Esophagus squamous epithelium (tissue), 4 donors: ENCODE measurements at regions not wholly inside any gene's neighbourhood (a gene's known extent, or its start where the extent isn't known, plus 50 kb on each side); places are given as distances from the start of the nearest gene placed in this dataset.

ENCODE experiments used
- POLR2A ChIP-seq, 4 donors: fragments of 450-650 bp; IDR thresholded peaks; one replicate each; pipeline ENCODE4 v1.6.1; 2017; ENCODE audit warnings: antibody characterized with exemption in 4 of 4, mild to moderate bottlenecking in 4 of 4, moderate library complexity in 3 of 4
- TF ChIP-seq, protein P1 (sequence below), 6 experiments: fragments of 450-650 bp in 4 of 6; fragments of 200-600 bp in 2 of 6; sonication (generic) in 2 of 6; IDR thresholded peaks; one replicate each; pipeline ENCODE4 v1.5.1; 2016 to 2019; ENCODE audit warnings: antibody characterized with exemption in 6 of 6, mild to moderate bottlenecking in 4 of 6, moderate library complexity in 4 of 6

DNA sequence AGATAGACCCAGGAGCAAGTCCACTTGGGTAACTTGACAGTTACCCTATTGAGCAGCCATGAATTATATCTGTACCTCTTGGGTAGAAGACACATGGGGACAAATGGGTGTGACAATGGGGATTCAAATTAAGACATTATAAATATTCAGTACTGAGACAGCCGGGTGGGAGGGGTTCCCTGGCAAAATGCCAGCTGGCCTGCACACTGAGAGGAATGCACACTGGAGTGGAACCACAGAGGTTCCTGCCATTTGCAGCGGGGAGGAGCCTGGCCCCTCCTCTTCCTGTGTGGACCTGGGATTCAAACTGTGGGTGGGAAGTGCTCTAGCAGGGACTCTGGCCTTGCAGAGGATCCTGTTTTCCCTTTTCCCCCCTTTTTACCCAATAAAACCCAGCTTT, 118.7 kb upstream of the CDKN3 start:
- TF ChIP-seq, protein P1, sequence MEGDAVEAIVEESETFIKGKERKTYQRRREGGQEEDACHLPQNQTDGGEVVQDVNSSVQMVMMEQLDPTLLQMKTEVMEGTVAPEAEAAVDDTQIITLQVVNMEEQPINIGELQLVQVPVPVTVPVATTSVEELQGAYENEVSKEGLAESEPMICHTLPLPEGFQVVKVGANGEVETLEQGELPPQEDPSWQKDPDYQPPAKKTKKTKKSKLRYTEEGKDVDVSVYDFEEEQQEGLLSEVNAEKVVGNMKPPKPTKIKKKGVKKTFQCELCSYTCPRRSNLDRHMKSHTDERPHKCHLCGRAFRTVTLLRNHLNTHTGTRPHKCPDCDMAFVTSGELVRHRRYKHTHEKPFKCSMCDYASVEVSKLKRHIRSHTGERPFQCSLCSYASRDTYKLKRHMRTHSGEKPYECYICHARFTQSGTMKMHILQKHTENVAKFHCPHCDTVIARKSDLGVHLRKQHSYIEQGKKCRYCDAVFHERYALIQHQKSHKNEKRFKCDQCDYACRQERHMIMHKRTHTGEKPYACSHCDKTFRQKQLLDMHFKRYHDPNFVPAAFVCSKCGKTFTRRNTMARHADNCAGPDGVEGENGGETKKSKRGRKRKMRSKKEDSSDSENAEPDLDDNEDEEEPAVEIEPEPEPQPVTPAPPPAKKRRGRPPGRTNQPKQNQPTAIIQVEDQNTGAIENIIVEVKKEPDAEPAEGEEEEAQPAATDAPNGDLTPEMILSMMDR (IDR thresholded peaks at IDR 0.05): no peak
- TF ChIP-seq POLR2A (IDR thresholded peaks at IDR 0.05): no peak
